ENCODE measurements at regions not wholly inside any gene's neighbourhood (a gene's known extent, or its start where the extent isn't known, plus 50 kb on each side); places are given as distances from the start of the nearest gene placed in this dataset.

GRCh38 chr5:166163996-166164610, 2127.3 kb upstream of the WWC1 start:
- TF ChIP-seq CREB1 (IDR thresholded peaks at IDR 0.05) (no peak), CREB1 (CRISPR knock-in tag; IDR thresholded peaks at IDR 0.05) (no peak), IRF2 (CRISPR knock-in tag; IDR thresholded peaks at IDR 0.05) (no peak), FOXK2 (IDR thresholded peaks at IDR 0.05) (no peak), TAF1 (CRISPR knock-in tag; IDR thresholded peaks at IDR 0.05) (no peak), MAZ (IDR thresholded peaks at IDR 0.05; ENCODE audit: borderline replicate concordance, low read depth, low read length) (no peak), MAZ (CRISPR knock-in tag; IDR thresholded peaks at IDR 0.05; ENCODE audit: low read depth) (no peak)
